HepG2 (cell line): ENCODE measurements at regions not wholly inside any gene's neighbourhood (a gene's known extent, or its start where the extent isn't known, plus 50 kb on each side); places are given as distances from the start of the nearest gene placed in this dataset.
A peak's percentile ranks its signal among the peaks of the same experiment; 100 is the strongest.

Experiments used
- ASH2L ChIP-seq: fragments of 300-600, 200-600 bp; sonication (generic); IDR thresholded peaks from 2 replicates; pipeline ENCODE4 v1.7.0; 2017; ENCODE audit warnings: low read depth, mild to moderate bottlenecking, moderate library complexity, mixed read lengths, low read length; ENCODE audit not compliant: insufficient read length
- CREM ChIP-seq, 2 experiments: sonication (generic) in 1 of 2; formaldehyde crosslinking in 1 of 2; IDR thresholded peaks; 2 replicates each; pipeline versions ENCODE4 v1.4.0 to v1.6.1; 2016 to 2020; ENCODE audit warnings: antibody characterized with exemption in 1 of 2, mild to moderate bottlenecking in 1 of 2, missing genetic modification reagents in 1 of 2
- HOXA9 ChIP-seq: sonication (generic); formaldehyde crosslinking; IDR thresholded peaks from 2 replicates; pipeline ENCODE4 v1.8.1; 2022; ENCODE audit warnings: missing genetic modification reagents, mild to moderate bottlenecking, moderate library complexity, borderline replicate concordance
- IRX3 ChIP-seq: sonication (generic); formaldehyde crosslinking; IDR thresholded peaks from 2 replicates; pipeline ENCODE4 v1.8.1; 2023; ENCODE audit warnings: mild to moderate bottlenecking, low read depth, missing genetic modification reagents, borderline replicate concordance
- MAF1 ChIP-seq: sonication (generic); formaldehyde crosslinking; IDR thresholded peaks from 2 replicates; pipeline ENCODE4 v1.5.0; 2020; ENCODE audit warnings: missing genetic modification reagents, borderline replicate concordance
- MIER2 ChIP-seq: IDR thresholded peaks from 2 replicates; pipeline ENCODE4 v1.6.1; 2016; ENCODE audit warnings: missing biosample characterization, missing genetic modification reagents
- MTF1 ChIP-seq: sonication (generic); formaldehyde crosslinking; IDR thresholded peaks from 2 replicates; pipeline ENCODE4 v1.5.0; 2020; ENCODE audit warnings: missing genetic modification reagents
- RCOR2 ChIP-seq: IDR thresholded peaks from 2 replicates; pipeline ENCODE4 v1.6.1; 2016; ENCODE audit warnings: missing biosample characterization, missing genetic modification reagents
- RFX1 ChIP-seq: fragments of 450-650 bp; IDR thresholded peaks from 2 replicates; pipeline ENCODE4 v1.6.1; 2017
- SRSF9 ChIP-seq: fragments of 200-400 bp; formaldehyde crosslinking; IDR thresholded peaks from 2 replicates; pipeline ENCODE4 v1.6.1; 2018; ENCODE audit warnings: borderline replicate concordance, mild to moderate bottlenecking, low read depth, low read length; ENCODE audit not compliant: insufficient read depth, poor library complexity, severe bottlenecking
- TBX2 ChIP-seq: sonication (generic); formaldehyde crosslinking; IDR thresholded peaks from 2 replicates; pipeline ENCODE4 v1.5.0; 2020; ENCODE audit warnings: missing genetic modification reagents, mild to moderate bottlenecking, borderline replicate concordance
- ZNF530 ChIP-seq: sonication (generic); formaldehyde crosslinking; IDR thresholded peaks from 2 replicates; pipeline ENCODE4 v1.5.0; 2020; ENCODE audit warnings: low read depth, mild to moderate bottlenecking, missing genetic modification reagents
- ZNF788 ChIP-seq: sonication (generic); formaldehyde crosslinking; IDR thresholded peaks from 2 replicates; pipeline ENCODE4 v1.5.0; 2020; ENCODE audit warnings: mild to moderate bottlenecking, missing genetic modification reagents, borderline replicate concordance
- TF ChIP-seq, protein P1 (sequence below): sonication (generic); formaldehyde crosslinking; IDR thresholded peaks from 2 replicates; pipeline ENCODE4 v1.4.0; 2020; ENCODE audit warnings: missing genetic modification reagents
- TF ChIP-seq, protein P2 (sequence below), 2 experiments: IDR thresholded peaks; 2 replicates each; pipeline ENCODE4 v1.6.1; 2011 to 2012; ENCODE audit warnings: low read length in 2 of 2, borderline replicate concordance in 1 of 2, low read depth in 1 of 2, mild to moderate bottlenecking in 1 of 2, moderate library complexity in 1 of 2
- TF ChIP-seq, protein P3 (sequence below): sonication (generic); formaldehyde crosslinking; IDR thresholded peaks from 2 replicates; pipeline ENCODE4 v1.4.0; 2020; ENCODE audit warnings: missing genetic modification reagents; ENCODE audit errors: not compliant biosample characterization
- TF ChIP-seq, protein P4 (sequence below): sonication (generic); formaldehyde crosslinking; IDR thresholded peaks from 2 replicates; pipeline ENCODE4 v1.4.0; 2020; ENCODE audit warnings: mild to moderate bottlenecking, missing genetic modification reagents, borderline replicate concordance
- TF ChIP-seq, protein P5 (sequence below): sonication (generic); formaldehyde crosslinking; IDR thresholded peaks from 2 replicates; pipeline ENCODE4 v1.4.0; 2020; ENCODE audit warnings: missing genetic modification reagents

DNA sequence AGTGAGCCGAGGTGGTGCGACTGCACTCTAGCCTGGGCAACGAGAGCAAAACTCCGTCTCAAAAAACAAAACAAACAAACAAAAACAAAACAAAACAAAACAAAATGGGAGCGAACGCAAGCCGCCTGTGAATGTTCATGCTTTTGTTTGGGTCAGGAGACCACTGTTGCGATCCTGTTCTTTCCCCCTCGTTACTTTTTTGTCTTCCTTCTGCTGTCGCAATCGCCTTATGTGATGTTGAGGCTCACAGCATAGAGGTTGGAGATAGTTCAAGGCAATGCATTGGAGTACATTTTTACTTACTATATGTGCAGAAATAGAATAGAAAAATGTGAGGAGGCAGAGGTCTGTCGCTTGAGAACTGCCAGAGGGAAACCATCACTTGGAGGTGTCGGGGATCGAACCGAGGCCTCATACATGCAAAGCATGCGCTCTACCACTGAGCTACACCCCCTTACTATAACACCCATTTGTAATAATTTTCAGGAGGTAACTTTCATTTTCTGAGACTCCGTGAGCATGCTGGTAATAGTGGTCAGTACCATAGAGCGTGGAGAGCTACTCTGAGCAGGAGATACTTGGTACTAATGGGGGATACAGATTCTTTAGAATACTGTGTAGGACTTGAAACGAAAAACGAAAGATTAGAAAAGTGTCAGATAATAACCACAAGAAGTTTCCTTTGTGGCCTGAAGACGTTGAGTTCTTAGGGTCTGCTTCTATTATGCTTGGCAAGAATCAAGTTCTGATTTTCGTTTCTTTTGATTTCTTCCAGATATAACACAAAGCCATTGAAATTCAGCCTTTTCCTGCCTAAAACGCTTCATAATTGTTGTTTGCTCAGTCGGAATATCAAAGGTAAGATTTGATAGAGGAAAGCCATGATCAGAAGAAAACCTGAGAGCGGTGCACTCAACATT is 121.1 kb downstream of the TRIM27 start (continued):
- TF ChIP-seq MIER2 (CRISPR knock-in tag), result peak; percentile 69; the same call in 1 of the 2 replicates
- TF ChIP-seq, protein P1, sequence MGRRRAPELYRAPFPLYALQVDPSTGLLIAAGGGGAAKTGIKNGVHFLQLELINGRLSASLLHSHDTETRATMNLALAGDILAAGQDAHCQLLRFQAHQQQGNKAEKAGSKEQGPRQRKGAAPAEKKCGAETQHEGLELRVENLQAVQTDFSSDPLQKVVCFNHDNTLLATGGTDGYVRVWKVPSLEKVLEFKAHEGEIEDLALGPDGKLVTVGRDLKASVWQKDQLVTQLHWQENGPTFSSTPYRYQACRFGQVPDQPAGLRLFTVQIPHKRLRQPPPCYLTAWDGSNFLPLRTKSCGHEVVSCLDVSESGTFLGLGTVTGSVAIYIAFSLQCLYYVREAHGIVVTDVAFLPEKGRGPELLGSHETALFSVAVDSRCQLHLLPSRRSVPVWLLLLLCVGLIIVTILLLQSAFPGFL, result no peak
- TF ChIP-seq CREM (IDR thresholded peaks at IDR 0.05), result no peak
- no peak for TF ChIP-seq CREM (CRISPR knock-in tag; IDR thresholded peaks at IDR 0.05)
- TF ChIP-seq MTF1 (CRISPR knock-in tag), result no peak
- no peak for TF ChIP-seq MAF1
- TF ChIP-seq, protein P2, sequence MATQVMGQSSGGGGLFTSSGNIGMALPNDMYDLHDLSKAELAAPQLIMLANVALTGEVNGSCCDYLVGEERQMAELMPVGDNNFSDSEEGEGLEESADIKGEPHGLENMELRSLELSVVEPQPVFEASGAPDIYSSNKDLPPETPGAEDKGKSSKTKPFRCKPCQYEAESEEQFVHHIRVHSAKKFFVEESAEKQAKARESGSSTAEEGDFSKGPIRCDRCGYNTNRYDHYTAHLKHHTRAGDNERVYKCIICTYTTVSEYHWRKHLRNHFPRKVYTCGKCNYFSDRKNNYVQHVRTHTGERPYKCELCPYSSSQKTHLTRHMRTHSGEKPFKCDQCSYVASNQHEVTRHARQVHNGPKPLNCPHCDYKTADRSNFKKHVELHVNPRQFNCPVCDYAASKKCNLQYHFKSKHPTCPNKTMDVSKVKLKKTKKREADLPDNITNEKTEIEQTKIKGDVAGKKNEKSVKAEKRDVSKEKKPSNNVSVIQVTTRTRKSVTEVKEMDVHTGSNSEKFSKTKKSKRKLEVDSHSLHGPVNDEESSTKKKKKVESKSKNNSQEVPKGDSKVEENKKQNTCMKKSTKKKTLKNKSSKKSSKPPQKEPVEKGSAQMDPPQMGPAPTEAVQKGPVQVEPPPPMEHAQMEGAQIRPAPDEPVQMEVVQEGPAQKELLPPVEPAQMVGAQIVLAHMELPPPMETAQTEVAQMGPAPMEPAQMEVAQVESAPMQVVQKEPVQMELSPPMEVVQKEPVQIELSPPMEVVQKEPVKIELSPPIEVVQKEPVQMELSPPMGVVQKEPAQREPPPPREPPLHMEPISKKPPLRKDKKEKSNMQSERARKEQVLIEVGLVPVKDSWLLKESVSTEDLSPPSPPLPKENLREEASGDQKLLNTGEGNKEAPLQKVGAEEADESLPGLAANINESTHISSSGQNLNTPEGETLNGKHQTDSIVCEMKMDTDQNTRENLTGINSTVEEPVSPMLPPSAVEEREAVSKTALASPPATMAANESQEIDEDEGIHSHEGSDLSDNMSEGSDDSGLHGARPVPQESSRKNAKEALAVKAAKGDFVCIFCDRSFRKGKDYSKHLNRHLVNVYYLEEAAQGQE (IDR thresholded peaks at IDR 0.05; ENCODE audit: borderline replicate concordance in 1 of 2, low read depth in 1 of 2, low read length in 2 of 2), result peak in 1 of 2 experiments; percentile 73; a peak in 3 of 4 replicates
- TF ChIP-seq SRSF9, result no peak
- TF ChIP-seq, protein P3, sequence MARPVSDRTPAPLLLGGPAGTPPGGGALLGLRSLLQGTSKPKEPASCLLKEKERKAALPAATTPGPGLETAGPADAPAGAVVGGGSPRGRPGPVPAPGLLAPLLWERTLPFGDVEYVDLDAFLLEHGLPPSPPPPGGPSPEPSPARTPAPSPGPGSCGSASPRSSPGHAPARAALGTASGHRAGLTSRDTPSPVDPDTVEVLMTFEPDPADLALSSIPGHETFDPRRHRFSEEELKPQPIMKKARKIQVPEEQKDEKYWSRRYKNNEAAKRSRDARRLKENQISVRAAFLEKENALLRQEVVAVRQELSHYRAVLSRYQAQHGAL (CRISPR knock-in tag), result no peak
- TF ChIP-seq RCOR2 (CRISPR knock-in tag), result no peak
- no peak for TF ChIP-seq ZNF530
- no peak for TF ChIP-seq RFX1
- no peak for TF ChIP-seq ASH2L
- TF ChIP-seq, protein P4, sequence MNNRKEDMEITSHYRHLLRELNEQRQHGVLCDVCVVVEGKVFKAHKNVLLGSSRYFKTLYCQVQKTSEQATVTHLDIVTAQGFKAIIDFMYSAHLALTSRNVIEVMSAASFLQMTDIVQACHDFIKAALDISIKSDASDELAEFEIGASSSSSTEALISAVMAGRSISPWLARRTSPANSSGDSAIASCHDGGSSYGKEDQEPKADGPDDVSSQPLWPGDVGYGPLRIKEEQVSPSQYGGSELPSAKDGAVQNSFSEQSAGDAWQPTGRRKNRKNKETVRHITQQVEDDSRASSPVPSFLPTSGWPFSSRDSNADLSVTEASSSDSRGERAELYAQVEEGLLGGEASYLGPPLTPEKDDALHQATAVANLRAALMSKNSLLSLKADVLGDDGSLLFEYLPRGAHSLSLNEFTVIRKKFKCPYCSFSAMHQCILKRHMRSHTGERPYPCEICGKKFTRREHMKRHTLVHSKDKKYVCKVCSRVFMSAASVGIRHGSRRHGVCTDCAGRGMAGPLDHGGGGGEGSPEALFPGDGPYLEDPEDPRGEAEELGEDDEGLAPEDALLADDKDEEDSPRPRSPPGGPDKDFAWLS (CRISPR knock-in tag), result no peak
- TF ChIP-seq TBX2 (CRISPR knock-in tag), result peak; percentile 44; the same call in 1 of the 2 replicates
- TF ChIP-seq ZNF788 (CRISPR knock-in tag), result no peak
- TF ChIP-seq, protein P5, sequence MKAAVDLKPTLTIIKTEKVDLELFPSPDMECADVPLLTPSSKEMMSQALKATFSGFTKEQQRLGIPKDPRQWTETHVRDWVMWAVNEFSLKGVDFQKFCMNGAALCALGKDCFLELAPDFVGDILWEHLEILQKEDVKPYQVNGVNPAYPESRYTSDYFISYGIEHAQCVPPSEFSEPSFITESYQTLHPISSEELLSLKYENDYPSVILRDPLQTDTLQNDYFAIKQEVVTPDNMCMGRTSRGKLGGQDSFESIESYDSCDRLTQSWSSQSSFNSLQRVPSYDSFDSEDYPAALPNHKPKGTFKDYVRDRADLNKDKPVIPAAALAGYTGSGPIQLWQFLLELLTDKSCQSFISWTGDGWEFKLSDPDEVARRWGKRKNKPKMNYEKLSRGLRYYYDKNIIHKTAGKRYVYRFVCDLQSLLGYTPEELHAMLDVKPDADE, result no peak
- TF ChIP-seq IRX3 (CRISPR knock-in tag), result no peak
- TF ChIP-seq HOXA9 (CRISPR knock-in tag), result no peak
